Ascending aorta (tissue), 2 donors: ENCODE measurements at regions not wholly inside any gene's neighbourhood (a gene's known extent, or its start where the extent isn't known, plus 50 kb on each side); places are given as distances from the start of the nearest gene placed in this dataset.
"Not testable (repeated sequence)": the region's sequence is repeated elsewhere in the genome, so short reads cannot be mapped to it uniquely, and the experiment has no call there.

Experiments
- DNase-seq, 2 donors: peaks; one replicate each; pipeline ENCODE4 v3.0.0-alpha.2; 2019; ENCODE audit warnings: low spot score in 2 of 2
- H3K27ac ChIP-seq, 2 donors: fragments of 200-600 bp; sonication (generic); one replicate each; pipeline ENCODE4 v1.5.1; 2016 to 2017; ENCODE audit warnings: mild to moderate bottlenecking in 1 of 2
- H3K27me3 ChIP-seq: fragments of 200-600 bp; sonication (generic); one replicate; pipeline ENCODE4 v1.5.1; 2017
- H3K36me3 ChIP-seq, 2 donors: fragments of 200-600 bp; sonication (generic); one replicate each; pipeline ENCODE4 v1.5.1; 2016
- H3K4me1 ChIP-seq, 2 donors: fragments of 200-600 bp; sonication (generic); one replicate each; pipeline ENCODE4 v1.5.1; 2016 to 2017; ENCODE audit warnings: mild to moderate bottlenecking in 1 of 2
- H3K4me3 ChIP-seq, 2 donors: fragments of 200-600 bp; sonication (generic); one replicate each; pipeline ENCODE4 v1.5.1; 2016 to 2017; ENCODE audit warnings: mild to moderate bottlenecking in 1 of 2
- H3K9me3 ChIP-seq, 2 donors: fragments of 200-600 bp; sonication (generic); one replicate each; pipeline ENCODE4 v1.5.1; 2016
- CTCF ChIP-seq, 3 experiments: fragments of 200-600 bp in 2 of 3; fragments of 450-650 bp in 1 of 3; sonication (generic) in 2 of 3; IDR thresholded peaks; one replicate each; pipeline ENCODE4 v1.5.1; 2016 to 2019; ENCODE audit warnings: antibody characterized with exemption in 3 of 3, mild to moderate bottlenecking in 1 of 3, moderate library complexity in 1 of 3
- intact Hi-C: fragments of 100-400 bp; cut with DNase I; formaldehyde crosslinking; loops from one replicate; pipeline ENCODE4 v1.15.1; 2023

GRCh38 chr4:12644261-12644660 is 839.9 kb downstream of the RAB28 start:
- Histone ChIP-seq H3K4me3 (no peak overlapping the region), H3K4me1 (no peaks in the 10 kb centered on the region), H3K27me3 (no peaks in the 10 kb centered on the region), H3K9me3 (no peaks in the 10 kb centered on the region), H3K27ac (no peak overlapping the region), H3K36me3 (no peaks in the 10 kb centered on the region)
- TF ChIP-seq CTCF (IDR thresholded peaks at IDR 0.05) = no peak
- DNase-seq = no peak
- intact Hi-C loops = no loop called here

- H3K4me3 ChIP-seq = no peak overlapping the region
- DNase-seq = no peak
- no peaks in the 10 kb centered on the region for H3K27me3 ChIP-seq
- no peaks in the 10 kb centered on the region for H3K9me3 ChIP-seq
- TF ChIP-seq CTCF (IDR thresholded peaks at IDR 0.05) = no peak
- no peaks in the 10 kb centered on the region for H3K36me3 ChIP-seq
- H3K4me1 ChIP-seq = no peaks in the 10 kb centered on the region
- H3K27ac ChIP-seq = no peak overlapping the region
- intact Hi-C loops = no loop called here
Observed at GRCh38 chr4:12636191-12636590, 847.9 kb downstream of the RAB28 start.

DNA sequence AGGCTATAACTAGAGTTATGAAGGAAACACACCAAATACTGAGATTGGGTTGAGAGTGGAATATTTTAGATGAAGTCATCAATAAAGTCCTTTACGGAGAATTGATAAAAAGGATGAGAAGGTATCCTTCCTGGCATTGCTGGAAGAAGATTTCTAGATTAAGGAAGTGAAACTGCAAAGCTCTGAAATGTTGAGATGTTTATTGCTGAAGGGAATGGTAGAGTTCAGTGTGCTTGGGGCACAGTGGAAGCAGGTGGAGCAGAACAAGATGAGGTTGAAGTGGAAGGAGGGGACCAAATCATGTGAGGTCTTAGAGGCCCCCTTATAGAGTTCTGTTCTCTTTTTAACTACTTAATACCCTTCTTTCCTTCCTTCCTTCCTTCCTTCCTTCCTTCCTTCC is 848.5 kb downstream of the RAB28 start:
- intact Hi-C loops = no loop called here
- no peaks in the 10 kb centered on the region for H3K36me3 ChIP-seq
- no peak for TF ChIP-seq CTCF (IDR thresholded peaks at IDR 0.05)
- H3K27ac ChIP-seq = no peak overlapping the region
- no peaks in the 10 kb centered on the region for H3K27me3 ChIP-seq
- DNase-seq = no peak
- H3K4me1 ChIP-seq = no peaks in the 10 kb centered on the region
- no peak overlapping the region for H3K4me3 ChIP-seq
- no peaks in the 10 kb centered on the region for H3K9me3 ChIP-seq

DNA sequence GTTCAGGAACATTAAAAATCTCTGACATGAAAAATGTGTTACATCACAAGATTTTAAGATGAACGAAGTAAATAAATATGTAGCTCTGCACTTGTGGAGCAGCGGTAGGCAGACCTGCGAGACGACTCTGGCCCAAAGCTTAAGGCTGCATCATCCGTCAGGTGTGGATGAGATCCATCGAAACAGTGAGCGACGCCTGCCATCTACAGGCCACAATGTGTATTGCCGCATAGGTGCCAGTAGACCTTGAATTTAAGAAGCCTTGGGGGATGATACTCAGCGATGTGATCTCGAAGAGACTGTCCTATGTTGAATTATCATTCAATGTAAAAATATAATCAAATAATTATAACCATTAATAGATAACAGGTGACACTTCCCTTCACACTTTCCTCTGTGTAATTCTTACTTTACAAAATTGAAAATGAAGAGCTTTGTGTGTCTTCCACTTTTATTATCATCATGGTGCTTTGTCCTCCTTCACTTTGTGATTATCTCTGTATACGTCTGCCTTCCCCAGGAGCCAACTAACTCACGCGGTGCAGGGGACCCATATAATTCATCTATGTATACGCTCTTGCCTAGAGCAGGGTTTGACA is 851.0 kb downstream of the RAB28 start:
- peak in 1 of 2 donors; percentile 67 for DNase-seq
- H3K27ac ChIP-seq = no peak overlapping the region
- no peaks in the 10 kb centered on the region for H3K4me1 ChIP-seq
- no peaks in the 10 kb centered on the region for H3K36me3 ChIP-seq
- peak; percentile 43 to 74 (median 67) for TF ChIP-seq CTCF (IDR thresholded peaks at IDR 0.05)
- no peak overlapping the region for H3K4me3 ChIP-seq
- H3K27me3 ChIP-seq = no peaks in the 10 kb centered on the region
- intact Hi-C loops = loop anchor here (5.0 kb wide), 1 partner anchor 871 kb away; no protein-coding TSS in a partner anchor
- H3K9me3 ChIP-seq = no peaks in the 10 kb centered on the region

DNA sequence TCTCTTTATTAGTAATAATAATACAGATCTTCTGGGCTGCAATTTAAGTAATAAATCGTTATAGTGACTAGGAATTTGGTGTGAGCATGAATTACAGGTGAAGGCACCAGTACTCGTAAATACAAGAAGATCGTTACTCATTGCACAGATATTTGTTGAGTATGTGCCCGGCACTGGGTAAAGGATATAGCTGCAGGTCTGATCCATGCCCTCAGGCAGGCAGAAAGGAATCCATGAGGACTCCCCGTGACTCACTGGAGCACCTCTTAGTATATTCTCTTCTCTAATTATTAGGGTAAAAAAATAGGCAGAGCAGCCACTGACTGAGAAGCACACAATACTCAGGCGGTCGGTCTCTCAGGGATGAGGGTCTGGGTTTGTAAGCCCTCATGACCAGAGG is 868.3 kb downstream of the RAB28 start:
- Histone ChIP-seq H3K9me3 (no peaks in the 10 kb centered on the region), H3K4me3 (no peak overlapping the region), H3K4me1 (no peaks in the 10 kb centered on the region), H3K27me3 (no peaks in the 10 kb centered on the region), H3K27ac (no peak overlapping the region), H3K36me3 (no peaks in the 10 kb centered on the region)
- no peak for TF ChIP-seq CTCF (IDR thresholded peaks at IDR 0.05)
- intact Hi-C loops = no loop called here
- DNase-seq = no peak

DNA sequence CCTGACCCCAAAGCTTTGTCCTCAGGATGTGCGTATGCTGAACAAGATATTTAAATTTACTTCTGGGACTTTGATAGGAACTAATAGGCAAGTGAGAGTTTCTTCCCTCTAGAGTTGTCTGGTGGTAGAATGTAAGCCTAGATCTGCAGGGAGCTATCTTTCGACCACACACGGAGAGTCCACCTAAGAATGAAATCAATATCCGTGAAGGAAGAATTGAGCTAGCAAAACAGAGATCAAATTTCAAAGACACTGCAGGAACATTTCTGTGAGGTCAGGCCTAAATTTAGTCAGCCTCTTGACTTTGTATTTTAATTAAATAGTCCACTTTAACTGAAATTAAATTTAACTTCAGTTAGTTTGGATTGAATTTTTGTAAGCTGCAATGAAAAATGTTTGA is 871.3 kb downstream of the RAB28 start:
- Histone ChIP-seq H3K9me3 (no peaks in the 10 kb centered on the region), H3K36me3 (no peaks in the 10 kb centered on the region), H3K4me1 (no peaks in the 10 kb centered on the region), H3K4me3 (no peak overlapping the region), H3K27ac (no peak overlapping the region), H3K27me3 (no peaks in the 10 kb centered on the region)
- intact Hi-C loops = no loop called here
- TF ChIP-seq CTCF (IDR thresholded peaks at IDR 0.05) = no peak
- DNase-seq = no peak

DNA sequence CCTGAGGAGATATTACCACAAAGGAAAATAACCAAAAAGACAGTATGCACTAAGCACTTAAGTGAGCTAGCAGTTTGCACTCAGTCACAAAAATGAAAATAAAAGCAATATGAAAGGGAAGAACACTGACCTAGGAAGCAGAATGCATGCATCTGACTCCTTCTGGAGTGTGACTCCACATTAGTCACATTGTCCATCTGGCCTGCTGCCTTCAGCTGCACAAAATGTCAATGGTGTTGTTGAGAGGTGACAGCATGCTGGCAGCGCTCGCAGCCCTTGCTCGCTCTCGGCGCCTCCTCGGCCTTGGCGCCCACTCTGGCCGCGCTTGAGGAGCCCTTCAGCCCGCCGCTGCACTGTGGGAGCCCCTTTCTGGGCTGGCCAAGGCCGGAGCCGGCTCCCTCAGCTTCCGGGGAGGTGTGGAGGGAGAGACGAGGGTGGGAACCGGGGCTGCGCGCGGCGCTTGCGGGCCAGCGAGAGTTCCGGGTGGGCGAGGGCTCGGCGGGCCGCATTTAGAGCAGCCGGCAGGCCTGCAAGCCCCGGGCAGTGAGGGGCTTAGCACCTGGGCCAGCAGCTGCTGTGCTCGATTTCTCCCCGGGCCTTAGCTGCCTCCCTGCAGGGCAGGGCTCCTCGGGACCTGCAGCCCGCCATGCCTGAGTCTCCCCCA is 874.8 kb downstream of the RAB28 start:
- H3K9me3 ChIP-seq, H3K27me3 ChIP-seq, intact Hi-C loops, H3K4me1 ChIP-seq, DNase-seq, H3K36me3 ChIP-seq, H3K27ac ChIP-seq, H3K4me3 ChIP-seq: not testable (repeated sequence)
